ENCODE measurements at regions not wholly inside any gene's neighbourhood (a gene's known extent, or its start where the extent isn't known, plus 50 kb on each side); places are given as distances from the start of the nearest gene placed in this dataset.

GRCh38 chr5:155686131-155686530 is 640.8 kb upstream of the SGCD start:
- Histone ChIP-seq H3K9me3 (replicated peaks; ENCODE audit: control insufficient read depth, insufficient read depth, low read length) (no peaks in the 10 kb centered on the region), H3K4me2 (ENCODE audit: insufficient read depth, low read length) (no peak overlapping the region), H2AFZ (ENCODE audit: low read depth, low read length) (no peak overlapping the region), H3K36me3 (ENCODE audit: control insufficient read depth in 2 of 2, extremely low read depth in 1 of 2, insufficient read depth in 2 of 2, low read length in 2 of 2) (no peaks in the 10 kb centered on the region), H3K9me1 (replicated peaks; ENCODE audit: control insufficient read depth, extremely low read depth, insufficient read depth, low read length) (no peaks in the 10 kb centered on the region), H3K27ac (ENCODE audit: insufficient read depth, low read depth, low read length) (no peak overlapping the region), H3K4me3 (replicated peaks in 1 of 3; ENCODE audit: insufficient read depth in 1 of 3, low read depth in 1 of 3, low read length in 3 of 3) (no peak overlapping the region), H3K79me2 (ENCODE audit: control insufficient read depth, insufficient read depth, low read length) (no peaks in the 10 kb centered on the region), H3K4me1 (ENCODE audit: control insufficient read depth, extremely low read depth, insufficient read depth, low read length) (no peaks in the 10 kb centered on the region), H3K27me3 (ENCODE audit: control insufficient read depth in 2 of 2, insufficient read depth in 2 of 2, low read length in 2 of 2) (no peaks in the 10 kb centered on the region), H3K9ac (replicated peaks; ENCODE audit: extremely low read depth, insufficient read depth, low read length) (no peak overlapping the region), H4K20me1 (replicated peaks; ENCODE audit: control insufficient read depth, extremely low read depth, insufficient read depth, low read length) (no peaks in the 10 kb centered on the region)
- dilution Hi-C loops (cut with MboI; ENCODE audit: extremely low pct_ligation_motif_present, low sequenced_read_pairs) = no loop called here
- intact Hi-C loops (cut with micrococcal nuclease) = no loop called here
- CTCF ChIA-PET = no interaction called here
- FAIRE-seq (no peak), DNase-seq (ENCODE audit: low read depth, low spot score) (no peak)
- POLR2A ChIA-PET = no interaction called here
- no TSS peak for BruUV-seq (replicated peaks)
- TF ChIP-seq POLR2A (IDR thresholded peaks at IDR 0.05; ENCODE audit: low read depth, low read length) (no peak), POLR2AphosphoS5 (IDR thresholded peaks at IDR 0.05; ENCODE audit: insufficient read depth, low read depth, low read length) (no peak), MAX (IDR thresholded peaks at IDR 0.05; ENCODE audit: insufficient read depth, insufficient read length) (no peak), EZH2 (IDR thresholded peaks at IDR 0.05; ENCODE audit: borderline replicate concordance, low read depth, low read length, severe bottlenecking) (no peak), MYC (IDR thresholded peaks at IDR 0.05; ENCODE audit: low read depth, low read length) (no peak), GATA2 (IDR thresholded peaks at IDR 0.05; ENCODE audit: insufficient read depth, insufficient read length, low read depth, low read length) (no peak), FOS (IDR thresholded peaks at IDR 0.05; ENCODE audit: borderline replicate concordance, insufficient read depth, low read length) (no peak), JUN (IDR thresholded peaks at IDR 0.05; ENCODE audit: borderline replicate concordance, insufficient read depth, insufficient read length, low read depth) (no peak)
- TF ChIP-seq, protein P1, sequence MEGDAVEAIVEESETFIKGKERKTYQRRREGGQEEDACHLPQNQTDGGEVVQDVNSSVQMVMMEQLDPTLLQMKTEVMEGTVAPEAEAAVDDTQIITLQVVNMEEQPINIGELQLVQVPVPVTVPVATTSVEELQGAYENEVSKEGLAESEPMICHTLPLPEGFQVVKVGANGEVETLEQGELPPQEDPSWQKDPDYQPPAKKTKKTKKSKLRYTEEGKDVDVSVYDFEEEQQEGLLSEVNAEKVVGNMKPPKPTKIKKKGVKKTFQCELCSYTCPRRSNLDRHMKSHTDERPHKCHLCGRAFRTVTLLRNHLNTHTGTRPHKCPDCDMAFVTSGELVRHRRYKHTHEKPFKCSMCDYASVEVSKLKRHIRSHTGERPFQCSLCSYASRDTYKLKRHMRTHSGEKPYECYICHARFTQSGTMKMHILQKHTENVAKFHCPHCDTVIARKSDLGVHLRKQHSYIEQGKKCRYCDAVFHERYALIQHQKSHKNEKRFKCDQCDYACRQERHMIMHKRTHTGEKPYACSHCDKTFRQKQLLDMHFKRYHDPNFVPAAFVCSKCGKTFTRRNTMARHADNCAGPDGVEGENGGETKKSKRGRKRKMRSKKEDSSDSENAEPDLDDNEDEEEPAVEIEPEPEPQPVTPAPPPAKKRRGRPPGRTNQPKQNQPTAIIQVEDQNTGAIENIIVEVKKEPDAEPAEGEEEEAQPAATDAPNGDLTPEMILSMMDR (IDR thresholded peaks at IDR 0.05; ENCODE audit: extremely low read depth in 1 of 2, insufficient read depth in 1 of 2, low read depth in 1 of 2, low read length in 2 of 2) = no peak

Data from endothelial cell of umbilical vein (primary cell).